ENCODE measurements at regions not wholly inside any gene's neighbourhood (a gene's known extent, or its start where the extent isn't known, plus 50 kb on each side); places are given as distances from the start of the nearest gene placed in this dataset.

DNA sequence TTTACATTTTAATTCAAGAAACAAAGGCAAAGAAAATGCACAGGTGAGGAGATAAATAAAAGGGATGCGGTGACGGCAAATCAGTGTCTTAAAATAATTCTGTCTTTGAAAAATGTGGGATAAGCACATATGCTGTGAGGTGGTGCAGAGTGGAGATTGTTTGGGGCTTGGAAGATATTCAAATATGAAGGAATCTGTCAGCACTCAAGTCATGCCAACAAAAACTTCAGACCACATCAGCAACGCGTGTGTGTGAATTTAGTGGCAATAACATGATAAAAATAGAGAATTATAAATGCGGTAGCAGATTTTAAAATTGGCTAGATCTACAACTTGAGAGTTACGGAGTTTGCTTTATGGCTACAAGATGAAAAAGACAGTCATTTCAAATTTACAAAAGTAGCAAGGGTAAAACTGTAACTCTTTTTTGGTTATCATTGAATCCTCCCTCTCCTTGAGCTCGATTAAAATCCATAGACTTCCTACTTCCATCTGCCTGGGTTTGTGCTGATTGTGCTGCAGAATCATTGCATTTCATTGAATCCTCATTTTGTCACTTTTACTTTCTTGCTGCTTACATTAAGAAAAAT is 71.5 kb upstream of the VCX2 start:
- no peak overlapping the region for H3K4me3 ChIP-seq (ENCODE audit: low read depth in 1 of 2, low read length in 2 of 2)
- DNase-seq: no peak
- H3K36me3 ChIP-seq (ENCODE audit: insufficient read depth, low read length): no peaks in the 10 kb centered on the region
- peaks cover 3% of the 10 kb centered on the region for H3K27me3 ChIP-seq (ENCODE audit: insufficient read depth, low read length, poor library complexity)
- H4K20me1 ChIP-seq (ENCODE audit: insufficient read depth, low read length): no peaks in the 10 kb centered on the region
- no peak for TF ChIP-seq EZH2 (IDR thresholded peaks at IDR 0.05; ENCODE audit: borderline replicate concordance, low read depth, low read length, severe bottlenecking)
- TF ChIP-seq, protein P1, sequence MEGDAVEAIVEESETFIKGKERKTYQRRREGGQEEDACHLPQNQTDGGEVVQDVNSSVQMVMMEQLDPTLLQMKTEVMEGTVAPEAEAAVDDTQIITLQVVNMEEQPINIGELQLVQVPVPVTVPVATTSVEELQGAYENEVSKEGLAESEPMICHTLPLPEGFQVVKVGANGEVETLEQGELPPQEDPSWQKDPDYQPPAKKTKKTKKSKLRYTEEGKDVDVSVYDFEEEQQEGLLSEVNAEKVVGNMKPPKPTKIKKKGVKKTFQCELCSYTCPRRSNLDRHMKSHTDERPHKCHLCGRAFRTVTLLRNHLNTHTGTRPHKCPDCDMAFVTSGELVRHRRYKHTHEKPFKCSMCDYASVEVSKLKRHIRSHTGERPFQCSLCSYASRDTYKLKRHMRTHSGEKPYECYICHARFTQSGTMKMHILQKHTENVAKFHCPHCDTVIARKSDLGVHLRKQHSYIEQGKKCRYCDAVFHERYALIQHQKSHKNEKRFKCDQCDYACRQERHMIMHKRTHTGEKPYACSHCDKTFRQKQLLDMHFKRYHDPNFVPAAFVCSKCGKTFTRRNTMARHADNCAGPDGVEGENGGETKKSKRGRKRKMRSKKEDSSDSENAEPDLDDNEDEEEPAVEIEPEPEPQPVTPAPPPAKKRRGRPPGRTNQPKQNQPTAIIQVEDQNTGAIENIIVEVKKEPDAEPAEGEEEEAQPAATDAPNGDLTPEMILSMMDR (IDR thresholded peaks at IDR 0.05; ENCODE audit: borderline replicate concordance, extremely low read depth, low read length, poor library complexity, severe bottlenecking): no peak
- H3K9ac ChIP-seq (ENCODE audit: low read depth, low read length): no peak overlapping the region
- no peaks in the 10 kb centered on the region for H3K4me1 ChIP-seq (ENCODE audit: insufficient read depth, low read length)
- ATAC-seq (ENCODE audit: insufficient read depth, low read depth): no peak
- no peak overlapping the region for H3K27ac ChIP-seq (ENCODE audit: low read length)
- no peaks in the 10 kb centered on the region for H3K9me3 ChIP-seq (ENCODE audit: insufficient read depth, low read length, severe bottlenecking)
- no peak overlapping the region for H2AFZ ChIP-seq (ENCODE audit: low read depth, low read length)
- H3K4me2 ChIP-seq (ENCODE audit: insufficient read depth, low read length): no peak overlapping the region
- H3K79me2 ChIP-seq (ENCODE audit: insufficient read depth, low read length): no peaks in the 10 kb centered on the region

DNA sequence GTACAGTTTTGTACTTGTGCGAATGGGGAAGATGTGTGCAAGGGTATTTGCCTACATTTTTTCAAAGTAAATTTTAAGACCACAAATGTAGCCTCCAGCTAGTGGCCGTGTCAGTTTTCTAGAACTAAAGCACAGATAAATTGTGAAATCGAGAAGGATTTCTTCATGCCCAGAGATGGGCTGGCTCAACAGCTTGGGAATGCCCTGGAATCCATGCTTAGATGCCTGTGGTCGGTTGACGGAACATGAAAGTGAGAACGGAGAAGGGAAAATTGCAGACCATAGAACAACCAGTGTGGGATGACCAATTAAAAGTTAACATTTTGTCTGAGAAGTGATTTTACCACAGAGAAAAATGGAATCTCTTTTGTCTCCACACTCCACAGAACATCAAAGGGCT is 73.2 kb upstream of the VCX2 start:
- Histone ChIP-seq H3K36me3 (ENCODE audit: insufficient read depth, low read length) (no peaks in the 10 kb centered on the region), H3K4me2 (ENCODE audit: insufficient read depth, low read length) (no peak overlapping the region), H2AFZ (ENCODE audit: low read depth, low read length) (no peak overlapping the region), H3K4me3 (ENCODE audit: low read depth in 1 of 2, low read length in 2 of 2) (no peak overlapping the region), H3K27ac (ENCODE audit: low read length) (no peak overlapping the region), H3K27me3 (ENCODE audit: insufficient read depth, low read length, poor library complexity) (peaks cover 3% of the 10 kb centered on the region), H4K20me1 (ENCODE audit: insufficient read depth, low read length) (no peaks in the 10 kb centered on the region), H3K79me2 (ENCODE audit: insufficient read depth, low read length) (no peaks in the 10 kb centered on the region), H3K9ac (ENCODE audit: low read depth, low read length) (no peak overlapping the region), H3K9me3 (ENCODE audit: insufficient read depth, low read length, severe bottlenecking) (no peaks in the 10 kb centered on the region), H3K4me1 (ENCODE audit: insufficient read depth, low read length) (no peaks in the 10 kb centered on the region)
- ATAC-seq (ENCODE audit: insufficient read depth, low read depth) (no peak), DNase-seq (no peak)
- TF ChIP-seq EZH2 (IDR thresholded peaks at IDR 0.05; ENCODE audit: borderline replicate concordance, low read depth, low read length, severe bottlenecking): no peak
- TF ChIP-seq, protein P1 (IDR thresholded peaks at IDR 0.05; ENCODE audit: borderline replicate concordance, extremely low read depth, low read length, poor library complexity, severe bottlenecking): no peak

DNA sequence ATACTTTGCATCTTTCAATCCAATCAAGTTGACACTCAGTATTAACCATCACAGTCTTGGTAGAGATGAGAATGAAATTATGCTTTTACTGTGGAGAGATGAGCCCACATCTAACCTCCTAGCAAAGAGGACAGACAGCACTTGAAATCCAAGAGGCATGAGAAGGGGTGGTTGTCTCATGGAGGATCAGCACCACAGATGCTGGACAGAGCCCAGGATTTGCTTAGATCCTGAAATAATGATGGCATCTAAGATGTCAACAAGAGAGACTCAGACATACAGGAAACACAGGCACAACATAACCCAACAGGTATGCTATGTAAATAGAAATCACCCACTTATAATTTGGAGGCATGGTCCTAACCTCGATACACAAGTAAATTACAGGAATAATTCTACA is 74.3 kb upstream of the VCX2 start:
- Histone ChIP-seq H2AFZ (ENCODE audit: low read depth, low read length) (no peak overlapping the region), H4K20me1 (ENCODE audit: insufficient read depth, low read length) (no peaks in the 10 kb centered on the region), H3K9ac (ENCODE audit: low read depth, low read length) (no peak overlapping the region), H3K9me3 (ENCODE audit: insufficient read depth, low read length, severe bottlenecking) (no peaks in the 10 kb centered on the region), H3K4me1 (ENCODE audit: insufficient read depth, low read length) (no peaks in the 10 kb centered on the region), H3K4me2 (ENCODE audit: insufficient read depth, low read length) (no peak overlapping the region), H3K36me3 (ENCODE audit: insufficient read depth, low read length) (no peaks in the 10 kb centered on the region), H3K79me2 (ENCODE audit: insufficient read depth, low read length) (no peaks in the 10 kb centered on the region), H3K4me3 (ENCODE audit: low read depth in 1 of 2, low read length in 2 of 2) (no peak overlapping the region), H3K27ac (ENCODE audit: low read length) (no peak overlapping the region), H3K27me3 (ENCODE audit: insufficient read depth, low read length, poor library complexity) (peaks cover 3% of the 10 kb centered on the region)
- peak; percentile 40; the same call in 1 of the 3 replicates for ATAC-seq (ENCODE audit: insufficient read depth, low read depth)
- TF ChIP-seq, protein P1 (IDR thresholded peaks at IDR 0.05; ENCODE audit: borderline replicate concordance, extremely low read depth, low read length, poor library complexity, severe bottlenecking): no peak
- no peak for TF ChIP-seq EZH2 (IDR thresholded peaks at IDR 0.05; ENCODE audit: borderline replicate concordance, low read depth, low read length, severe bottlenecking)
- DNase-seq: peak; percentile 9

Measured in DND-41 (cell line).